GM21717 (cell line): ENCODE measurements at regions not wholly inside any gene's neighbourhood (a gene's known extent, or its start where the extent isn't known, plus 50 kb on each side); places are given as distances from the start of the nearest gene placed in this dataset.

Source experiments
- ATAC-seq: cut with Tn5 transposase; IDR thresholded peaks from one replicate; pipeline ENCODE4 v1.9.1; 2021; ENCODE audit warnings: mild to moderate bottlenecking, moderate library complexity; ENCODE audit not compliant: unreplicated experiment

DNA sequence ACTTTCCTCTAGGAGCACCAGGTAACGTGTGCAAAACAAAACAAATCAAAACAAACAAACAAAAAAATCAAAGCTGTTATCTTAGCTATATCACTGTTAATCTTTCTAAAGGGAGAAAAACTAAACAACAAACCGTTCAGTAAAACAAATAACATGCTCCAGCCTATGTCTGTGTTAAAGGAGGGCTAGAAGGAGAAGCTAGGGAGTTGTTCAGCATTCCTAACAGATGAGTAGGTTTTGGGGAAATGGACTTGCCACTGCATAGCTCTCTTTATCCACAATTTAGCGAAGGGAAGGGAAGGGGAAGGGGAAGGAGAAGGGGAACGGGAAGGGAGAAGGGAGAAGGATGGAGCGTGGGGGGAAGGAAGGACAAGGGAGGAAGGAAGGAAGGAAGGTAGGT is 134.2 kb upstream of the AKR1E2 start:
- ATAC-seq: no peak

DNA sequence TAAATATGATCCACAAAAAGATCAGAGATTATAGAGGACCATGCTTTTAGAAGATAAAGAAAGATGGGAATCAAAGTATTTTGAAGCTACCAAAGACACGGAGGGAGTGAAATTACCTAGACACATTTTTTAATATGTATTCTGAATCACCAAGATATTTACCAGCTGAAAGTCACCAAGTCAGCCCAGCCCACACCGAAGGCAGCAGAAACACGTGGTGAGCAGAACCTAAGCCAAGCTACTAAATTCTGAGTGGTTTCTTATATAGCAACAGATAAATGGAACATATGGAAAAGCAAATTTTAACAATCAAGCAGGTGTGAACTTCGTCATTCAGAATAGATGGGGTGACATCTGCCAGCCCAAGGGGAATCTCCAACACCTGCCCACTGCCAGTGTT is 134.7 kb upstream of the AKR1E2 start:
- ATAC-seq: no peak

DNA sequence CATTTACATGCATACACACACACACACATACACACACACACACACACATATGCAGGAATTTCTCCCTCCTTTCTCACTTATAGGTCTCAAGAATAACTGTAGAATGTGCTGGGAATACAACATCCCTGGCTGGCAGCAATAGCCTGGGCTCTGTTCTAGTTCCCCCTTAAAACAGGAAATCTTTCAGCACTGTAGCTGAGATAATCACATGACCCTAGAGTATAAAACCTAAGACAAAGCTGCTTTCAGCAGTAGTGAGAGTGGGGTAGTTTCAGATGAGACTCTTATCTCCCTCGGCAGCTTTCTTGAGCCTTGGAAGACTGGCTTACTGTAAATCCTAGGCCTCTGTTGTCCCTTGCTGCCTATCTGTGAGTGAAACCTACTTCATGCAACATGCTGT is 137.4 kb upstream of the AKR1E2 start:
- ATAC-seq: no peak

DNA sequence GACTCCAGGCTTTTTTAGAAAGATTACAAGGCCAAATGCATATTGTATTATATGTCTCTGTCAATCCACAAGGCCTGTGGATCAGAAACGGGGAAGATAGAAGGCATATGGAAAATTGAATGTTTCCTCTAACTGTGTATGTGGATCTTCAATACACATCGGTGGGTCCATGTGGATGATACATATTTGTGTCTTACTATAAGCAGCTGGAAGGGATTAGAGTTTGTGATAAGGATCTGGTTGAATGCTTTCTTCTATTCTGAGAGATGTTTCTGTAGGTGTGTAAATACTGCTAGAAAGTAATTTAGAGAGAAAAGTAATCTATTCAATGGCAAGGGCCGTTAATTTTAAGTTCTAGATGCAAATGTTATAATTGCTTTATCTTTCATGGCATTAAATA is 137.8 kb upstream of the AKR1E2 start:
- no peak for ATAC-seq

DNA sequence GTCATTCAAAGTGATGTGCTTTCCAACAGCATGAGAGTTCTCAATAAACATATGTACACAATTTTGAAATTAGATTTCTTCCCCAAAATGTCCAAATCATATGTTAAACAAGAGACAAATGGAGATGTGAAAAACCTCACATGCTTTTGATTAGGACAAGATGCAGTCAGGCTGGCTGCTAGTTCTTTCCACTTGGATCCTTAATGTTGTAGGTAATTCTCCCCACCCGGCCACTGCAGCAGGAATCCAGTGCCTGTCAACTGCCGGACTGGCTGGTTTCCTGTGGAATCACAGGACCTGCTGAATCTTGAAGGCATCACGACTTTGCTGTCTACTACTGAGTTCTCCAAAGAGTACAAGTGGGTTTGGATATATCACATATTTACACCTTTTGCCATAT is 138.6 kb upstream of the AKR1E2 start:
- no peak for ATAC-seq

DNA sequence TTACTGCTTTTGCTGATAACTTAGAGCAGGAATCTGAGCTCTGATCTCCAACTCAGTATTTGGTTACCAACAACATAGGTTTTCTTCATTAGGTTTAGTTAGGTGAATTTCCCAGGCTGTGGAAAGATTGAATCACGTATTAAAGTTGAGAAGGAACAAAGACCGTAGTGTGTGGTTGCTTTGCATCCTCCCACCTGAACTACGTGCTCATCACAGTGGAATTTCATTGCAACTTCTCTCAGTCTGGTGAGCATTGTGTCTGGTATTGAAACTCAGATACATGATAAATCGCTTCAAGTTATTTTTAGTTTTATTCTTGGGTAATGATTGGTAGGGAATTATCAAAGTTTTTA is 139.4 kb upstream of the AKR1E2 start:
- ATAC-seq: no peak

DNA sequence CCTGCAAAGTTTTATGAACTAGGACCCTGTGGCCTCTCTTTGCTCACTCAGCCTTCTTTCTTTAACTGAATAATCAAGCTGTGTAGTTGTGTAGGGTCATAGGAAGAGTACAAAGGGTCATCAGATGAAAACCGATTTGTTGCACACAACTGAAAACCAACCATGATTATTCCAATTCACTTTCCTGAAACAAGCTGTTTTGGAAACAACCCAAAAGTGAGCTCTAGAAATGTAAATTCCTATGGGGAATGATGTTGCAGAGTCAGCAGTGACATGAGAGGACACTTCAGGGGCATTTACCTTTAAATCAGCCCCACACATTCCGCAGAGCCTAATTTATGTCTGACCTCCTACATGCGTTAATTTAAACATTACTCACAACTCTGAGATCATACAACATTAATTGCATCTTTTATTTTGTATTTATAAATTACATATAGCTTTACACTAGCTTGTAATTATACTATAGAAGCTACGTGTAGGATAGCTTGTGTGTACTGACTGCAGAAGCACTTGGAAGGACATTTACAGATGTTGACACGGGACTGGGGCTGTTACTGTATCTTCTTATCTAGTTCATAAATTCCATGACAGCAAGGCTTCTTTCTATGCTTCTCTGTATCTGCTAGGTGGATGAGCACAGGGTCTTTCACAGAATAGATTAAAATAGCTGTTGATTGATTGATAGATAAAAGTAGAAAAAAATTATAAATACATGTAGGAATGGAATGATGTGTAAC is 139.9 kb upstream of the AKR1E2 start:
- ATAC-seq: no peak

DNA sequence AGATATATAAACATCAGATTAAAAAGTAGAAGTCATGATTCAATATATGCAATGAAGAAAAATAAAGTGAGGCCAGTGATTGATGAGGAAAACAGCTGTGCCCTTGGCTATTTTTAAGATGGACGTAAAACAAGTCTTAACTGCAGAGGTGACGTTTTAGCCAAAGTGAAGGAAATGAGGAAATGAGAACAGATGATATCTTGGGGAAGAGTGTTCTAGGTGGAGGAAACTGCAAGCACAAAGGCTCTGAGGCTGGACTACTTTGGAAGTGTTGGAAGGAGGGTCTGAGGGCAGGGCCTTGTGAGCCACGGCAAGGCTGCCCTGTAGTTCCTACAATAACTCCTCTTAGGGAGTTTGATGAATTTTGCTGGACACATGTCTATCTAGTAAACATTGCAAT is 140.5 kb upstream of the AKR1E2 start:
- no peak for ATAC-seq

DNA sequence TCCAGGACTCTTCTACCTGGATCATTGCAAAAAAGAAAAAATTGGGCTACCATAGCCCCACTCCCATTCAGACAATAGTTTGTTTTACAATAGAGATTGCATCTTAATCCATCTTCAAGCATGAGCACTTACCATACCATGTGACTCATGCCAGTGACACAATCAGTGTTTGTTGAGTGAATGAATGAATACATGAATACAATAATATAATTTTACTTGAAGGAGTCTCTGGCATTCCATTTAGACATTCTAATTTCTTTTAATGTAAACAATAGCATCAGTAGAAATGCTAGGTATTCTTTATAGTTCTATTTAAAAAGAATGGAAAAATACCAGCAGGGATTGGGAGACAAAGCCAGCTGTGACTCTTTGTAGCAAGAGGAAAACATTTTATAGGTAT is 141.6 kb upstream of the AKR1E2 start:
- no peak for ATAC-seq

DNA sequence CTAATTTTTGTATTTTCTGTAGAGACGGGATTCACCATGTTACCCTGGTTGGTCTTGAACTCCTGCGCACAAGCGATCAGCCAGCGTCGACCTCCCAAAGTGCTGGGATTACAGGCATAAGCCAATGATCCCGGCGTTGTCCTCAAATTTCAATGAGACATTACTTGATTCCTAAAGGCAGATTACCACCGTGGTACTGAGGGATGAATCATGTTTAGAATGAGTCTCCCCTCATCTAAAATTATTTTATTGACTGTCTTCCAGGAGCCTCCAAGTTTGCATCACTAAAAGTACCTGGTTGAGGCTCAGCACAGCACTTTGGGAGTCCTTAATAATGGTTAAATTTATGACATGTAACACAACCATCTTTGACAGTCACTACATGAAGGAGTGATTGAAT is 142.2 kb upstream of the AKR1E2 start:
- ATAC-seq: no peak

DNA sequence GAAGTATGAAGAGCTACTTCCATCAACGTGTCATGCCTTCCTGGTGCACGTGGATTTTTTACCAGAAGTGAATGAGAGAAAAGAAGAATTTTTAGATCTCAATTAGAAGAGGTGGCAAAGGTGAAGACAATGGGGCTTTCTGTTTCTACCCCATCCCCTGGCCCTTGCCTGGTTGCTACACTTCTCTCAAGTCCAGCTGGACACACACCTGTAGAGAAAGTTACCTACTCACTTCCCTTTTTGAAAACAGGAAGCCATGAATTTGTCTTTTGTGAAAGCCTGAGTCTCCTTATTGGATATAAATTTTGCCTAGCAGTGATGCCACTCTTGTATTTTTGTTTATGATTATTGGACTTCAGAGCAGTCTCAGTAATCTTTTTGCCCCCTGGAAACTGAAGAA is 142.9 kb upstream of the AKR1E2 start:
- no peak for ATAC-seq

DNA sequence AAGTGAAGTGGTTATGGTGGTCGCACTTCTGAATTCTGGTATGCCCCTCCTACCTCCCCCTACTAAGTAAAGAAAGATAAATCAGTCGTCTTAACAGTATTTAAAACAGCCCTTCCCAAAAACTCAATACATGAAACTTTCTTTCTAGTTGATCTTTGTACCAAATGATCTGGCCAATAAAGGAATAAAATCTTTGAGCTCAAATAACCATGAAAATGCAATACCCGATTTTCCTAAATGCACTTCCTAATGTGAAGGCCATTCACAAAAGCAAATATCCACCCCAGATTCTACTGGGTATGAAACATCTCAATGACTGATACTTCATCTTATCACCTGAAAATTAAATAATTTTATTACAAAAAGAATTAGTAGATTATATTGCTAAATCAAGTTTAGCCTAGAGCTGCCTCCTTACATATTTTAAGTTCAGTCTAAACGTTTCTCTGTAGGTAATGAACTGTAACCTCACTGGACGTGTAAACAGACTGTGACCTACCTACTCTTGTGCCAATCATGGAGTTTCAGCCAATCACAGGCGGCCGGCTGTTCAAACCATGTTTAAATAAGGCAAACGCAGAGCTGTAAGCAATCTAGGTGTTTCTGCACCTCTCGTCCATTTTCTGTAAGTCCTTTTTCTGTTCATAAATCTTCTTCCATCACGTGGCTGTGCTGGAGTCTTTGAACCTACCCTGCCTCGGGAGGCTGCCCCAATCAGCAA is 146.9 kb upstream of the AKR1E2 start:
- no peak for ATAC-seq

DNA sequence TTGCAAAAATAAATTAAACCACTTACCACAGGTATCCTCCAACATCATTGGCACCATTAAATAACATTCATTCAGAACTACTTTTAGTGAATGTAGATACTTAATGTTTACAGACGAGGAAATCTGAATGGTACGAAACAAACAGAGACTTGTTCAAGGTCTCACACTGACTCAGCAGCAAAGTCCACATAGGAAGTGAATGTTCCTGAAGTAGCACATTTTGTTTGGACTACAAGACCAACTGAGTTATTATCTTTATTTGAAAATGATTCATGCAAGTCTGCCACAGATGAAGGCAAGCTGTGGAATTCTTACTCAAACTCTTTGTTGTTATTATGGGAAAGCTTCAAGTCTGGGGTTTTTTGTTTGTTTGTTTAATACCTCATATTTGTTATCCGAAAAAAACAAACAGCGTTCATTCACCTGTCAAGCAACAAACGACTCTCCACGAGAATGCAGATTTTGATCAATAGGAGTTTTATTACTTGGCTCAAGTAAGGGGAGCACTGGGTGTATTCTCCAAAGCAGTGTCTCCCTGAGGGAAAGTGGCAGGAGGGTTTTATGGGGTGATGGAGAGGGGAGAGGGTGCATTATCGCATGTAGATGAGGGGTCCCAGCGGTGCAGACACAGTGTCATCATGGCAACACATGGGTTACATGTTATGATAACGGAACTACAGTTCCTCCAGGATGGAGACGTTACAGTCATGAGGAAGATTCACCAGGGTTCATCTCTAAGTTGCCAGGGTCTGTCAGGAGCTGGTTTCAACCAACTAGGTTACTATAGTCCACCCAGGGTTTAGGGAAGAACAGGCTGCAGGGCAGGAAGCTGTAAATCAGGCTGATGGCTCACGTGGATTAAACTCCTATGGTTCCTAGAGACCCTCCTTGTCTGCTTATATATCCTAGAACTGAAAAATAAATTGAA is 147.7 kb upstream of the AKR1E2 start:
- ATAC-seq: no peak

DNA sequence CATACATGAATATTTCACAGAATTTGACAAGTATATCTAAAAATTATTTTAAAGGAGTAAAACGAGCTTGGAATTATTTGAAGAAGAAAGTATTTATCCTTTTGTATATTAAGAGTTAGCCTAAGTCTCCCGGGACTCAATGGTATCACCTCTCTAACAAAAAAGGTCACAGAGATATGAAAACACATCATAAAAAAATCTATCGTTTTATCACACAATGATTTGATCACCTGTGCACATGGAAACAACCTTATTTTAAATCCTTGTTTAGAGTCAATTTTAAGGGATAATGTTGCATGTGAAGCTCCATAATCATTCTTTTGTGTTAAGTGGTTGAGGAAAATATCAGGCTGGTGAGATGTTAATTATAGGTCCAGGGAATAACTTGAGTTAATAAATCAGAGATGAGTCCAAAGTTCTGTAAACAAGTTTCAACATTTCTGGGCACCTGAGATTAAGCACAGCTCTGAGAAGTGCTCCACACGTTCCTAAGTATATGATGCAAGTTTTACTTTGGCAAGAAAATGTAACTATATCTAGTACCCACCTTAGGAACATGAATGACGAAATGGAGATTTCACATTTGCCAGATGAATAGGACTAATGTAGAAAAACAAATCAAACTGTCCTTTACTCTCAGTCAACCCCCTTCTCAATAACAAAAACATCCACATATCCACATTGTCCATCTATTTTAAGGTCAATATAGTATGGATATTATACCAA is 148.5 kb upstream of the AKR1E2 start:
- no peak for ATAC-seq

DNA sequence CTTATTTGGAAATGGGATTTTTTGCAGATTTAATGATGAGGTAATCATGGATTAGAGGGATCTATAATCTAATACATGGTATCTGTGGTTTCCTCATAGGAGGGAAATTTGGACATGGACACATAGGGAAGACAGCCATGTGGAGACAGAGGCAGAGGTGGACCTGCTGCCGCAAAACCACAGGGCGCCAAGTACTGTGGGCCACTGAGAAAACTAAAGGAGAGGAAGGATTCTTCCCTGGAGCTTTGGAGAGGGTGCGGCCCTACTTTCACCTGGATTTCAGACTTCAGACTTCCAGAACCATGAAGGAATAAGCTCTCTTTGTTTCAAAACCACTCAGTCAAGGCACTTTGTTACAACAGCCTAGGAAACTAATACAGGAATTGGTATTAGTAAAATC is 149.4 kb upstream of the AKR1E2 start:
- no peak for ATAC-seq

DNA sequence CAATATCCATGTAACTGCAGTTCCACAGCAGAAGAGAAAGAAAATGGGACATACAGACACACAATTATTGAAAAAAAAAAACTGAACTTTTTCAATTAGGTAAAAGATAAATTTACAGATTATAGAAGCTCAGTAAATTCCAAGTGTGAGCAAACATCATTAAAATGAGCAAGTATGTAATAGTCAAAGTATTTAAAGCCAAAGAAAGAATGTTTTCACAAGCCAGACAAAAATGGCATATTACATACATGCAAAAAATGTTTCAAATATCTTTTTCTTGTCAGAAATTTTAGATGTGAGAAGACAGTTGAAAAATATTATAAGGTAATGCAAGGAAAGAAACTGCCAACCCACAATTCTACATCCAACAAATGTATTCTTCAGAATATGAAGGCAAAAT is 150.2 kb upstream of the AKR1E2 start:
- ATAC-seq: no peak

DNA sequence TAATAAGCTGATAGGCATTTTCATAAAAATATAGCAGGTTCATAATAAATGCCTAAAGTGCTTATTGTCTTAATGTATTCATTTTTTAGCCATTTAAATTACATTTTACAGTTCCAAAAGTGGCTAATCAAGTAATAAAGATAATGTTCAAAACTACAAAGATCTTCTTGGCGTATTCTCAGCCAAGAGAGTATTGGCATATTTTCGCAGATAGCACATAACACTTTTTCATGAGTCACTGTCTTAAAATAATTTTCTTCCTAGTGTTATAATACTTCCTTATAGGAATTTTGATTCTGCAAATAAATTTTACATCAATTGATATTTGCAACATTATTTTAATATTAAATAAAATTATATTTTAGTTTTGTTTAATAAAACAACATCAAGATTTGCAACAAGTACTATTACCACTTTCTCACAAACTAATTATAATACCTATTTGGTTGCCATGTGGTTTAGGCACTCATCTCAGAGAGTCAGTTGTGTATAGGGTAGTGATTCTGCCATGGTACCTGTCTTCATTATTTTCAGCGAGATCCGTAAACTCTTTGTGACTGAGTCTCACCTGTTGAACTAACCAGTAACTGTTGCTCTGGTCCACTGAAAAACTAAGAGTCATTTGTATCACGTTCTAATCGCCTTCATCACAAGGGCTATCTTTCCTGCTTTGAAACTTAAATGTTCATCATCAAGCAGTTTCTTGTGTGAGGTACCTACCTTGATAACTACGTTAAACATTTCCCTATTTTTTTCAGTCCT is 152.5 kb upstream of the AKR1E2 start:
- no peak for ATAC-seq

DNA sequence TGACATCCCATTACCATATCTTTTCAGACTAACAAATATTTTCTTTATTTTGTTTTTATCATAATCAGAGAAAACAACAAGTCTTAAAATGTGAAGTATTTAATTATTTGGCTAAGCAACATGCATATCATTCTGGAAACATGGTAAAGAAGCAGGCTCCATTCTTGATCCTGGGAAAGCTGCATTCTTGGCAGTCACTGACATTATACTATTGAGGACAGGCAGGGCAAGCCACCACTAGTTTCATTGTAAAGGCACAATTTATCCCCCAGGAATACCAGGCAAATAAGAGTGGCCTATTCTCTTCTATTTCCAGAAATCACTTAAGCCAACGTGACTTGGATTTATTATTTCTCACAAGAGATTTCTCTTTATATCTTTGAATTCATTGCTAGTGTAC is 153.8 kb upstream of the AKR1E2 start:
- no peak for ATAC-seq

DNA sequence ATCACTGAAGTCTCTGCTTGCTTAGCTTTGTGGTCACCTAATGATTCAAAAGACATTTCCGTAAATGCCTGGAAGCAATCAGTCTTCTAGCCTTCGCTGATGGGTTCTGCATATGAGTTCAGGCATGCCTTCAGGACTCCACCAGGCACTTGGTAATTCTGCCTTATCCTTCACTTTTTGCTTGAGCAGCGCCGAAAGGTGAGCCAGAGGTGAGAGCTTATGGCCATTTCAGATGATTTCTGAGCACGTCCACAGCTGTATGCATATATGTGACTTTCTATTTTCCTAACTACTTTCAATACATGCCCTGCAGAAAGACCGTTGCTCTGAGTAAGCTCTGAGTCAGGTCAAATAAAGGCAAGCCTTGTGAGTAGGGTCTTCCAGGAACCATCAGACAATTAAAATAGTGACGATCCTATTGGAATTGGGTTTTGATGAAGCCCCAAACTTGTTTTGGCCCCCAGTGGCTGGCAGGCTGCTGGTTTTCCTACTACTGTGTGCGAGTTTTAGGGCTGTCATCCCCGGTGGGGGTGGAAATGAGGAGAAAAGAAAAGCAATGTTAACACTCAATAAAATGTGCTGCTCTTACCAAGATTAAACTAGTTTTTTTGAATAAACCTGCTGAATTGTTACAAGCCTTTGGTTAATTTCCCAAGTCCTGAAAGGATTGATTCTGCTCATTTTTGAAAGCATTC is 154.4 kb upstream of the AKR1E2 start:
- ATAC-seq: no peak

DNA sequence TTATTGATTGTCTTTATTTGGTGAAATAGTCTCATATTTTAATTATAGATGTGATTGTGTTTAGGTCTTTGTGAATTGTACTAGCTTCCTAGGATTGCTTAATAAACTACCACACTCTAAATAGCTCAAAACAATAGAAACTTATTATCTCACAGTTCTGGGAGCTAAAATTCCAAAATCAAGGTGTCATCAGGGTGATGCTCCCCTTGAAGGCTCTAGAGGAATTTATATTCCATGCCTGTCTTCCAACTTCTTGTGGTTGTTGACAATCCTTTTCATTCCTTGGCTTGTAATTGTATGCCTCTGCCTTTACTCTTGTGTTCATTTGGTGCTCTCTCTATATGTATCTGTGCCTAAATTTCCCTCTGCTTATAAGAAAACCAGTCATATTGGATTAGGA is 155.3 kb upstream of the AKR1E2 start:
- ATAC-seq: no peak
